RCC 7860 (cell line): ENCODE measurements at regions not wholly inside any gene's neighbourhood (a gene's known extent, or its start where the extent isn't known, plus 50 kb on each side); places are given as distances from the start of the nearest gene placed in this dataset.

ENCODE experiments used
- DNase-seq: peaks from one replicate; pipeline ENCODE4 v3.0.0-alpha.2; 2015; ENCODE audit warnings: low spot score
- FAIRE-seq: peaks from 2 replicates; lab custom pipeline; 2012; peaks lifted over from hg19 to GRCh38; lab: Jason Lieb, UNC

DNA sequence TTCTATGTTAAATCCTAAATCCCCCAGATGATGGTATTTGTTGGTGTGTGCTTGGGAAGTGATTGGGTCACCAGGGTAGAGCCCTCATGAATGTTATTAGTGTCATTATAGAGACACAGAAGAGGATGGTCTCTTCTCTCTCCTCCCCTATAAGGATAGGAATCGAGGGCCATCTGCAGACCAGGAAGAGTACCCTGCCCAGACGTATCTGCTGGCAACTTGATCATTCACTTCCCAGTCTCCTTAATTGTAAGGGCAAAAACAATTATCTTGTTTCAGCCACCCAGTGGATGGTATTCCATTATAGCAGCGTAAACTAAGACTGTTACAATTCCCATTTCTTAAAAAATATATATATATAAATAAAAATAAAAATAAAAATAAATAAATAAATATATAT lies 892.2 kb downstream of the SI start:
- no peak for DNase-seq
- no peak for FAIRE-seq

- no peak for FAIRE-seq
- no peak for DNase-seq
These were observed 899.1 kb downstream of the SI start for GRCh38 chr3:164179110-164179774.

- FAIRE-seq (no peak), DNase-seq (no peak)
These were observed 904.2 kb downstream of the SI start for GRCh38 chr3:164174059-164174458.

DNA sequence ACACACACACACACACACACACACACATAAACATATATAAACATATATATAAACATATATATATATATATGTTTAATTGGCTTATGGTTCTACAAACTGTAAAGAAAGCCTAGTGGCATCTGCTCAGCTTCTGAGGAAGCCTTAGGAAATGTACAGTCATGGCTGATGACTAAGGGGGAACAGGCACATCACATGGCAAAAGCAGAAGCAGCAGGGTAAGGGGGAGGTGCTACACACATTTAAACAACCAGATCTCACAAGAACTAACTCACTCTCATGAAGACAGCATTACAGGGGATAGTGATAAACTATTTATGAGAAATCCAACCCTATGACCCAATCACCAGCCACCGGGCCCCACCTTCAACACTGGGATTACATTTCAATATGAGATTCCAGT lies 922.9 kb downstream of the SI start:
- no peak for DNase-seq
- FAIRE-seq = no peak

DNA sequence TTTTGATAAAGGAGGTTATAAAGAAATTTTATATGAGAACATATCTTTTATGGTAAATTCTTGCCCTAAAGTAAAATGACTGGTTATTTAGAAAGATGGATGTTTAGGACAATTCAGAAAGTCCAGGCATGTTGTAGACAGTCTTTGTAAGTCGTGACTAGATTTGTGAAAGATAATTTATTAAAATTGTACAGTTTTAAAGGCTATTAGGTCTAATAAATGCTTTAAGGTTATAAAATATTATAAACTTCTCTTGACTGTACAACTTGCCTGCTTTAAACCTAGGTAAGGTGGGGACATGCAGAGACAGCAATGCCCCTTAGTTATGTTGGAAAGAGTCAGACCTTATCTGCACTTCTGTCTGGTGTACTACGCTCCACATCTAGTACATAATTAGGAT lies 933.5 kb downstream of the SI start:
- DNase-seq (no peak), FAIRE-seq (no peak)

DNA sequence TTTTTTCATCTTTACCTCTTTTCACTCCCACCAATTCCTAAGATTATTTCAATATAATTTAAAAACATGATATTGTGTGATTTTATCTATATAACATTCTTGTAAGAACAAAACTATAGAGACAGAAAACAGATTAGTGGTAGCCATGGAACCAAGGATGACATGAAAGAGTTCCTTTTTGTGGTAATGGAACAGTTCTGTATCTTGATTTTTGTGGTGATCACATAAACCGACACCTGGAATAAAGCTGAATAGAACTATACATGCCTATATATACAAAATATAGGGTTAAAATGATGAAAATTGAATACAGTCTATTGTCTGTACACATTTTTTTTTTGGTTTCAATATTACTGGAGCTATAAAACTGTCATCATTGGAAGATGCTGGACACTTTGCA lies 945.4 kb downstream of the SI start:
- no peak for DNase-seq
- no peak for FAIRE-seq

- no peak for DNase-seq
- no peak for FAIRE-seq
These were observed 964.6 kb downstream of the SI start for GRCh38 chr3:164113371-164114332.

- FAIRE-seq = no peak
- DNase-seq = no peak
These were observed 981.9 kb downstream of the SI start for GRCh38 chr3:164096352-164096751.

GRCh38 chr3:164095949-164096348 lies 982.3 kb downstream of the SI start:
- FAIRE-seq = no peak

DNA sequence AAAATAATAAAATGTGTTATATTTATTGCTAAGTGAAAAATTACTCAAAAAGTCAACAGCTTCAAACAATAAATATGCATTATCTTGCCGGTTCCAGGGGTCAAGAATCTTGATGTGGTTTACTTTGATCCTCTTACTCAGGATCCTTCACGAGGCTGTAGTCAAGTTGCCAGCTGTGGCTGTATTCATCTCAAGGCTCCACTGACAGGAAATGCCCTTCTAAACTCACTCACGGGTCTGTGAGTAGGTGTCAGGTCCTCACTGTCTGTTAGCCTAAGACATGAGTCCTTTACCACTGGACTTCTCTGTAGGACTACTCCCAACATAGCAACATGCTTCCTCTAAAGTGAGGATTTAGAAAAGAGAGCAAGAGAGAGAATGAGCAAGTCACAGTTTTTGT lies 983.0 kb downstream of the SI start:
- DNase-seq (no peak), FAIRE-seq (no peak)

More at GRCh38 chr3:164095949-164096348, 982.3 kb downstream of the SI start:
- DNase-seq = no peak

DNA sequence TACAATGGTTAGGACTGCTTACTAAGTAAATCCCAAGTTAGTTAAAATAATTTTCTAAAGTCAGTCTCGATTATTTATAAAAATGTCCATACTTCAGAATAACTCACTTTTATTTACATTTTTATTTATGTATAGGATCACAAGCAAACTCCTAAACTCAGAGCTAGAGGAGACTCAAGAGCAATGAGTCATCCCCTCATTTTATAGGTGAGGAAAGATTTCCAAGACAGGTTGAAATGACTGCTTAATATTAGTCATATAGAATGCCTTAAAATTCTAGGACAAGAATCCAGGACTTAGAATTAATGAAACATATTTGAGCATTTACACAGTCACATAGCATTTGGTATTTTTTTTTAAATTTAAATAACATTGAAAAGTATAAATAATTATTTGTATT lies 983.8 kb downstream of the SI start:
- DNase-seq (no peak), FAIRE-seq (peak; percentile 30)

GRCh38 chr3:164080208-164080607 lies 998.1 kb downstream of the SI start:
- FAIRE-seq = no peak

DNA sequence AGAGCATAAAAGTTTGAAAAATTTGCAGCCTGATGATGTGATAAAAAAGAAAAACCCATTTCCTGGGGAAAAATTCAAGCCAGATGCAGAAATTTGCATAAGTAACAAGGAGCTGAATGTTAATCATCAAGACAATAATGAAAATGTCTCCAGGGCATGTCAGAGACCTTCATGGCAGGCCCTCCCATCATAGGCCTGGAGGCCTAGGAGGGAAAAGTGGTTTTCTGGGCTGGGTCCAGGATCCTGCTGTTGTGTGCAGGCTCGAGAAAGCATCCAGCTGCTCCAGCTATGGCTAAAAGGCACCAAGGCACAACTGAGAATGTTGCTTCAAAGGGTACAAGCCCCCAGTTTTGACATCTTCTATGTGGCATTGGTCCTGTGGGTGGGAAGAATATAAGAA lies 1014.0 kb downstream of the SI start:
- FAIRE-seq (no peak), DNase-seq (no peak)

More at GRCh38 chr3:164080208-164080607, 998.1 kb downstream of the SI start:
- DNase-seq = no peak

DNA sequence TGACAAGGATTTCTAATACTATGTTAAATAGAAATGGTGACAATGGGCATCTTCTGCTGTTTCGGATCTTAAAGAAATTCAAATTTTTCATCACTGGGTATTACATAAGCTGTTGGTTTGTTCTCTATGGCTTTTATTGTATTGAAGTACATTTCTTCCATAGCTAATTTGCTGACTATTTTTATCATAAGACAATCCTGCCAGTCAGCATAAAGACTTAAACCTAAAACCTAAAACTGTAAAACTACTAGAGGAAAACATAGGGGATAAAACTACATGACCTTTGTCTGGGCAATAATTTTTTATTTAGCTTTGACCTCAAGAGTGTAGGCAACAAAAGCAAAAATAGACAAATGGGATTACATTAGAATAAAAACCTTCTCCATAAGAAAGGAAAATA lies 1017.4 kb downstream of the SI start:
- no peak for DNase-seq
- no peak for FAIRE-seq

- DNase-seq = no peak
- FAIRE-seq = no peak
These were observed 1028.4 kb downstream of the SI start for GRCh38 chr3:164049847-164050246.

DNA sequence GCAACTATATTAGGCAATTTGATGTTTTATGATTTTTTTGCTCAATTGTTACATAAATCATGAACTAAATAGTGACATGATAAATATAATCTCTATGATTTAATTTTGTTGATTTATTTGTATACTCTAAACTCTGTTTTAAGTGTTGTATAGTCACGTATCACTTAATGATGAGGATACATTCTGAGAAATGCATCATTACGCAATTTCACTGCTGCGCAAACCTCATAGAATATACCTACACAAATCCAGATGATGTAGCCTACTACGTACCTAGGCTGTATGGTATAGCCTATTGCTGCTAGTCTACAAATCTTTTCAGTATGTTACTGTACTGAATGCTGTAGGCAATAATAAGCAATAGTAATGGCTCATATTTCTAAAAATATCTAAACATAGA lies 1029.8 kb downstream of the SI start:
- DNase-seq (no peak), FAIRE-seq (no peak)

- DNase-seq (no peak), FAIRE-seq (no peak)
These were observed 1037.3 kb downstream of the SI start for GRCh38 chr3:164040991-164041390.

DNA sequence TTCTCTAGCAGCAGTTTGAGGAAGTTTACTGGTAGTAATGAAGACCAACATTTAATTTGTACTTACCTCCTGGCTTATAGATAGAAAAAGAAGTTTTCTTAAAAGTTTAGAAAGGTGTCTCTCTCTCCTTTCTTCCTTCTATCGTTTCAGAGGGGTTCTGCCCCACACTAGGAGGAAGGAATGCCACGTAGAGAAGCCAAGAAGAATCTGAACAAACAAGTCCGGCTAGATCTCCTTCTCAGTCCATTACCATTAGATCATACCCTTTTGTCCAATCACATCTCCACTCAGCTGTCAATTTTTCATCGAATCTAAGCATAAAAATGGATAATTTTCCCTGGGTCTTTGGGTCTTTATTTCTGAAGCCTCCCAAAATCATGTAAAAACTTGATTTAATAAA lies 1048.1 kb downstream of the SI start:
- FAIRE-seq = no peak
- DNase-seq = no peak

DNA sequence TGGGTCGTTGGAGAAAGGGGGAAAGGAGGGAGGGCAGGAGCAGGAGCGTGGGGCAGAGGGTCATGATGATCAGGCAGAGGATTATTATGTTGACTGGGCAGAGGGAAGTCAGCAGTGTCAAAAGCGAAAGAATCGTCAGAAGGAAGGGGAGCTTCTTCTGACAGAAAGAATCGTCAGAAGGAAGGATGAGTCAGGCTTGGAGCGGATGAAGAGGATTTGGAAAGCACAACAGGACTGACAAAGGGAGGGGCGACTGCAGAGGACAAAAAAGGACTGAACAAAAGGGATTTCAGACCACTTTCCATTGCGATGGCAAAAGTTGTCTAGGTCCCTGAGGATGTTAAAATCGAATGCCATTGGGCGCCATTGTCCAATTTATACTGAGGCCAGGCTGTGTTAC lies 1053.5 kb downstream of the SI start:
- FAIRE-seq = no peak
- DNase-seq = no peak

DNA sequence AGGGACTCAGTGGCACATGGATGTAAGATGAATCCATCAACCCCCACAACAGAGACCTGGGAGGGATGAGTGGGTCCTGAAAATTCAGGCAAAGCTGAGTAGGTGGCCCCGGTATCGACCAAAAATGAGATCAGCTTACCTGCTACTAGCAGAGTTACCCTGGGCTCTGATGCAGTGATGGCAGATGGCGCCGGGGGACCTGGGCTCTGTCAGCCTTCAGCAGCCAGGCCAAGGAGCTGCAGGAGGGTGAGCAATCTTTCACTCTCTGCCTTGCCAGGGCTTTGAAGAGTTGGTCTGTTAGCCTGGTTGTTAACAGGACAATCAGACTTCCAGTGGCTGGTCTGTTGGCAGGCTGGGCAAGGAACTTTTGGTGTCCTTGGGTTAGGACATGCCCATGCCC lies 1054.8 kb downstream of the SI start:
- DNase-seq = no peak
- FAIRE-seq = no peak

GRCh38 chr3:164018500-164018899 lies 1059.8 kb downstream of the SI start:
- FAIRE-seq (no peak), DNase-seq (no peak)

DNA sequence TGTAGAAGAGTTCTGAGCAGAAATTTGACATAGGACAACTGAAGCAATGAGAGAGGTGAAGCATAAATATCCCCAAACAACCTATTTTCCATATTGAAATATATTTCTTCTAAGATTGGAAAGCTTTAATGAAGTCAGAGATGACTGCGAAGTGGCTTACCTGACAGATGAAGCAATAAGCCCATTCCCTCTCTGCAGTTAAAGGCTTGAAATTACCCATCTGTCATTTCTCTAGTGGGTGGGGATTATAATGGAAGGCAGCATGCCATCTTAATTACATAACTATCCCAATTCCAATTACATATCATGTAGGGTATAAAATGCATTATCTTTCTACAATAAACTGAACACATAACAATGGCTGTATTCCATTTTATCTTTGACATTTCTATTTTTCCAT lies 1070.5 kb downstream of the SI start:
- DNase-seq = no peak
- no peak for FAIRE-seq
